Testis (tissue), 2 donors: ENCODE measurements at regions not wholly inside any gene's neighbourhood (a gene's known extent, or its start where the extent isn't known, plus 50 kb on each side); places are given as distances from the start of the nearest gene placed in this dataset.

Source experiments
- POLR2A ChIP-seq: fragments of 450-650 bp; IDR thresholded peaks from one replicate; pipeline ENCODE4 v1.6.1; 2017; ENCODE audit warnings: antibody characterized with exemption, mild to moderate bottlenecking, moderate library complexity
- TF ChIP-seq, protein P1 (sequence below), 3 experiments: fragments of 450-650 bp in 2 of 3; fragments of 200-600 bp in 1 of 3; sonication (generic) in 1 of 3; IDR thresholded peaks; one replicate each; pipeline ENCODE4 v1.5.1; 2016 to 2019; ENCODE audit warnings: antibody characterized with exemption in 3 of 3, mild to moderate bottlenecking in 2 of 3, moderate library complexity in 1 of 3

DNA sequence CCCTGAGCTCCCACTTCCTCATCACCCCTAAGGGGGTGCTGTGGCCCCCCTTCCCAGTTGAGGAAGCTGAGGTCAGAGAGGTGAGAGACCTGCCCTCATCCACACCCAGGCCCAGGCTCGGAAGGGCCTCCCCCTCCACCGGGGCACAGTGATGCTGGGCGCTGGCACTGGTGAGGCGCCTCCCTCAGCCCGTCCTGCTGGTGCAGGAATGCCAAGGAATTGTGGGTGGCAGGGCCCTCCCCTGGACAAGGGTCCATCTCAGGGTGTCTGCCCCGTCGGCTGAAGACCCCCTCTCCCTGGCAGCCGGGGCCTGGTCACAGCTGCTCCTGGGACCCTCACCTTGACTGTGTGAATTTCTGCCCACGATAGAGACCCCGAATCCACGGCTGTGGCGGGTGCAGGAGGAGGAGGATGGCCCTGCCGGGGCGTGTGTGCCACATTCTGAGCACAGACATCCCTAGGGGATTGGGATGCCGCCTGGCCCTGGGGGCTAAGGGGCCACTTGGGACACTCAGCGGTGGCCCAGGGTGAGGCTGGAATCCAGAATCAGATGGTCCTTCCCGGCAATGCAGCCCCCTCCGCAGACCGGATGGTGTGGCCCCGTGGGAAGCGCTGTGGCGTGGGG, 70.2 kb upstream of the GATA5 start:
- TF ChIP-seq, protein P1, sequence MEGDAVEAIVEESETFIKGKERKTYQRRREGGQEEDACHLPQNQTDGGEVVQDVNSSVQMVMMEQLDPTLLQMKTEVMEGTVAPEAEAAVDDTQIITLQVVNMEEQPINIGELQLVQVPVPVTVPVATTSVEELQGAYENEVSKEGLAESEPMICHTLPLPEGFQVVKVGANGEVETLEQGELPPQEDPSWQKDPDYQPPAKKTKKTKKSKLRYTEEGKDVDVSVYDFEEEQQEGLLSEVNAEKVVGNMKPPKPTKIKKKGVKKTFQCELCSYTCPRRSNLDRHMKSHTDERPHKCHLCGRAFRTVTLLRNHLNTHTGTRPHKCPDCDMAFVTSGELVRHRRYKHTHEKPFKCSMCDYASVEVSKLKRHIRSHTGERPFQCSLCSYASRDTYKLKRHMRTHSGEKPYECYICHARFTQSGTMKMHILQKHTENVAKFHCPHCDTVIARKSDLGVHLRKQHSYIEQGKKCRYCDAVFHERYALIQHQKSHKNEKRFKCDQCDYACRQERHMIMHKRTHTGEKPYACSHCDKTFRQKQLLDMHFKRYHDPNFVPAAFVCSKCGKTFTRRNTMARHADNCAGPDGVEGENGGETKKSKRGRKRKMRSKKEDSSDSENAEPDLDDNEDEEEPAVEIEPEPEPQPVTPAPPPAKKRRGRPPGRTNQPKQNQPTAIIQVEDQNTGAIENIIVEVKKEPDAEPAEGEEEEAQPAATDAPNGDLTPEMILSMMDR (IDR thresholded peaks at IDR 0.05): no peak
- TF ChIP-seq POLR2A: no peak
